Activated B cell treated with CpG ODN at 0.5 μM for 24 hours (primary cell): ENCODE measurements at regions not wholly inside any gene's neighbourhood (a gene's known extent, or its start where the extent isn't known, plus 50 kb on each side); places are given as distances from the start of the nearest gene placed in this dataset.

Experiments used
- ATAC-seq: fragments of 200-7000 bp; cut with Tn5 transposase; one replicate; pipeline ENCODE4 v1.10.0; 2021; ENCODE audit warnings: low read depth, mild to moderate bottlenecking, moderate library complexity
- CTCF ChIA-PET: fragments of 350-600 bp; sonication (Branson Sonifier 250); formaldehyde crosslinking; loops from one replicate; lab custom pipeline; 2021; ENCODE audit warnings: antibody characterized with exemption; lab: Charles Lee
- POLR2A ChIA-PET: fragments of 350-600 bp; sonication (Branson Sonifier 250); formaldehyde crosslinking; loops from one replicate; lab custom pipeline; 2021; ENCODE audit warnings: antibody characterized with exemption; lab: Charles Lee
- DNase-seq: peaks from one replicate; pipeline ENCODE4 v3.0.0; 2022
- H3K27ac Mint-ChIP-seq: one replicate; pipeline ENCODE4 v1.8.0; 2020; ENCODE audit warnings: mixed read lengths
- H3K27me3 Mint-ChIP-seq: one replicate; pipeline ENCODE4 v1.8.0; 2021; ENCODE audit warnings: mixed read lengths
- H3K36me3 Mint-ChIP-seq: one replicate; pipeline ENCODE4 v1.8.0; 2021; ENCODE audit warnings: low read depth, mixed read lengths
- H3K4me1 Mint-ChIP-seq: one replicate; pipeline ENCODE4 v1.8.0; 2021; ENCODE audit warnings: mixed read lengths
- H3K4me3 Mint-ChIP-seq: one replicate; pipeline ENCODE4 v1.8.0; 2020; ENCODE audit warnings: mild to moderate bottlenecking, mixed read lengths
- H3K9me3 Mint-ChIP-seq: one replicate; pipeline ENCODE4 v1.8.0; 2020; ENCODE audit warnings: mixed read lengths
- intact Hi-C: fragments of 100-400 bp; cut with micrococcal nuclease; formaldehyde crosslinking; loops from one replicate; pipeline ENCODE4 v1.15.1; 2024
- TF ChIP-seq, protein P1 (sequence below): fragments of 200-600 bp; IDR thresholded peaks from one replicate; pipeline ENCODE4 v1.8.0; 2022; ENCODE audit warnings: antibody characterized with exemption, mild to moderate bottlenecking

DNA sequence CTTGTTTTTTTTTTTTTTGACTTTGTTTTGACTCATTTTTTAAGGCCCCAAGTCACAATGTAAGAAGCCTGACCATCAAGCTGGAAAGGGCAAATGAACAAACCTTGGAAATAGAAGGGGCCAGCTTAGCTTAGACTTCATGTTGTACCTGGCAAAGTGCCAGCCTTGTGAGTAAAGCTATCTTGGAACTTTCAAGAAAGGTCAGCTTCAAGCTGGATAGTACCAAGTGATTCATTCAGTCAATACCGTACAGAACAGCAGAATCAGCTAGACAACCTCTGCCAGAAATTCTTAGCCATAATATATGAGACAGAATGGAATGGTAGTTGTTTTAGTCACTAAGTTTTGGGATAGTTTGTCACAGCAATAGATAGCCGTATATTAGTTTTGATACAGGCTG is 1492.2 kb upstream of the TENM3 start:
- Mint-ChIP-seq H3K36me3 (no peaks in the 10 kb centered on the region), H3K9me3 (peaks cover 8% of the 10 kb centered on the region), H3K27ac (no peak overlapping the region), H3K27me3 (no peaks in the 10 kb centered on the region), H3K4me3 (no peak overlapping the region), H3K4me1 (no peaks in the 10 kb centered on the region)
- CTCF ChIA-PET: no interaction called here
- DNase-seq (no peak), ATAC-seq (no peak)
- POLR2A ChIA-PET: no interaction called here
- TF ChIP-seq, protein P1, sequence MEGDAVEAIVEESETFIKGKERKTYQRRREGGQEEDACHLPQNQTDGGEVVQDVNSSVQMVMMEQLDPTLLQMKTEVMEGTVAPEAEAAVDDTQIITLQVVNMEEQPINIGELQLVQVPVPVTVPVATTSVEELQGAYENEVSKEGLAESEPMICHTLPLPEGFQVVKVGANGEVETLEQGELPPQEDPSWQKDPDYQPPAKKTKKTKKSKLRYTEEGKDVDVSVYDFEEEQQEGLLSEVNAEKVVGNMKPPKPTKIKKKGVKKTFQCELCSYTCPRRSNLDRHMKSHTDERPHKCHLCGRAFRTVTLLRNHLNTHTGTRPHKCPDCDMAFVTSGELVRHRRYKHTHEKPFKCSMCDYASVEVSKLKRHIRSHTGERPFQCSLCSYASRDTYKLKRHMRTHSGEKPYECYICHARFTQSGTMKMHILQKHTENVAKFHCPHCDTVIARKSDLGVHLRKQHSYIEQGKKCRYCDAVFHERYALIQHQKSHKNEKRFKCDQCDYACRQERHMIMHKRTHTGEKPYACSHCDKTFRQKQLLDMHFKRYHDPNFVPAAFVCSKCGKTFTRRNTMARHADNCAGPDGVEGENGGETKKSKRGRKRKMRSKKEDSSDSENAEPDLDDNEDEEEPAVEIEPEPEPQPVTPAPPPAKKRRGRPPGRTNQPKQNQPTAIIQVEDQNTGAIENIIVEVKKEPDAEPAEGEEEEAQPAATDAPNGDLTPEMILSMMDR: no peak
- intact Hi-C loops: no loop called here

DNA sequence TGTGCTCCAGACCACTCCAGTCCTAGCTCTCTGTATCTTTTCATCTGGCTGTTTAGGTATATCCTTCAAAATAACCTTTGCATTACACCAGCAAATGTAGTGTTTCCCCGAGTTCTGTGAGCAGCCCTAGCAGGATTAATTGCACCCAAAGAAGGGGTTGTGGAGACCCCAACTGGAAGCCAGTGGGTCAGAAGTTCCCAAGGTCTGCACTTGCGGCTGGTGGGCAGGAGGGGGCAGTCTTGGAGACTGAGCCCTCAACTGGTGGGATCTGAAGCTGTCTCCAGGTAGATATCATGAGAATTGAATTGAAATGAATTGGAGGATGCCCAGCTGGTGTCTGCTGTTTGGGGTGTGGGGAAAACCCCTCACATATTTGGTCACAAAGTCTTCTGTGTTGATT is 1485.3 kb upstream of the TENM3 start:
- peaks cover 3% of the 10 kb centered on the region for H3K9me3 Mint-ChIP-seq
- TF ChIP-seq, protein P1: no peak
- no peaks in the 10 kb centered on the region for H3K27me3 Mint-ChIP-seq
- intact Hi-C loops: no loop called here
- no peak overlapping the region for H3K27ac Mint-ChIP-seq
- no peak overlapping the region for H3K4me3 Mint-ChIP-seq
- ChIA-PET POLR2A (no interaction called here), CTCF (interaction anchor here (1.4 kb wide), 1 partner anchor 93 kb away, joined by 3 read pairs; no protein-coding TSS in a partner anchor)
- ATAC-seq (no peak), DNase-seq (no peak)
- no peaks in the 10 kb centered on the region for H3K4me1 Mint-ChIP-seq
- no peaks in the 10 kb centered on the region for H3K36me3 Mint-ChIP-seq

DNA sequence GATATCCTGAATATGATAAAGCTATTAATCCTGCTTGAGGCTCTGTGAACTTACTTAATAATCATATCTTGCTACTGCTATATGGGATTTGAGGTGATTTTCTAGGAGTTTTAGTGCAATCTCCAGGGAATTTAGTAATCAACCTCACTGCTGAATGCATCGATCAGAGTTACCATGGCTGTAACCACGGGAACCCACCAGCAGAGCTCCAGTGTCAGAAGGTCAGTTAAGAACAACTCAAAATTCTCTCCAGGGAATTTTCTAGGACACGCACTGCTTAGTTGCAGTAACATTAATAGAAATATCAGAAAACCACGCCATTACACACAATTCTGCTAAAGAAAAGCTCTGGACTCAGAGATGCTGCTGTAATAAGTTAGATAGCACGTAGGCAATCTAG is 1477.2 kb upstream of the TENM3 start:
- TF ChIP-seq, protein P1: no peak
- peaks cover 2% of the 10 kb centered on the region for H3K9me3 Mint-ChIP-seq

DNA sequence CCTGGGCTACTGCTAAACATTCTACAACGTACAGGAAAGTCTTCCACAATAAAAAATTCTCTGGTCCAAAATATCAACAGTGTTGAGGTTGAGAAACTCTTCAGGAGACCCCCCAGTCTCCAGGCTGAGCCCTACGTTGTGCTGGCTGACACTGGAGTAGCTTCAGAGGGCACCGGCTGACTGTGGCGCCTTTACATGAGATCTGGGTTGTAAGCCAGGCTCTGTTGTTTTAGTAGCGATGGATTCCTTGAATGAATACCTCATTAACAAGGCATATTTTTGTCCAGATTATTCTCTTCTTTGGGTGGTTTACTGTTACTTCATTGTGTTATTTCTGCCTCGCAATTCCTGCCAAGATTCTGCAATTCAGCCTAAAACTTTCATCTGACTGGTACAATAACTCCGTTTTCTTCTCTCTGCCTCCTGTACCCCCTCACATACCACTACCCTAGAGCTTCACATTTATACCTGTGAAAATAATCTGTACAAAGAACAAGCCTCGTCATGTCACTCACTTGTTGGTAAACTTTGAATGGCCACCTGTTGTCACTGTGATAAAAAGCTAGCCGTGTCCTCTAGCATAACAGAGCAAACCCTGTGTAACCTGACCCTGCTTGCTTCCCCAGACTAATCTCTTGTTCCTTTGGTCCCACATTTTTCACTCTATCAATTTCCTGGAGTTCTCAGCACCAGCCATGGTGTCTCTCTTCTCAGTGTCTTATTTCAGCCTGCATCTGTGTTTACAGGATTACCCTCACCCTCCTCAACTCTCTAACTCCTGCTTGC is 1476.1 kb upstream of the TENM3 start:
- Mint-ChIP-seq H3K27me3 (no peaks in the 10 kb centered on the region), H3K27ac (no peak overlapping the region), H3K9me3 (peaks cover 2% of the 10 kb centered on the region), H3K36me3 (no peaks in the 10 kb centered on the region), H3K4me3 (no peak overlapping the region), H3K4me1 (no peaks in the 10 kb centered on the region)
- ChIA-PET CTCF (no interaction called here), POLR2A (no interaction called here)
- ATAC-seq (no peak), DNase-seq (no peak)
- TF ChIP-seq, protein P1: no peak
- intact Hi-C loops: no loop called here

More for the DNA sequence above, 1477.2 kb upstream of the TENM3 start:
- ATAC-seq (no peak), DNase-seq (no peak)
- ChIA-PET CTCF (no interaction called here), POLR2A (no interaction called here)
- no peaks in the 10 kb centered on the region for H3K4me1 Mint-ChIP-seq
- no peak overlapping the region for H3K27ac Mint-ChIP-seq
- intact Hi-C loops: no loop called here
- no peaks in the 10 kb centered on the region for H3K27me3 Mint-ChIP-seq
- no peaks in the 10 kb centered on the region for H3K36me3 Mint-ChIP-seq
- no peak overlapping the region for H3K4me3 Mint-ChIP-seq

DNA sequence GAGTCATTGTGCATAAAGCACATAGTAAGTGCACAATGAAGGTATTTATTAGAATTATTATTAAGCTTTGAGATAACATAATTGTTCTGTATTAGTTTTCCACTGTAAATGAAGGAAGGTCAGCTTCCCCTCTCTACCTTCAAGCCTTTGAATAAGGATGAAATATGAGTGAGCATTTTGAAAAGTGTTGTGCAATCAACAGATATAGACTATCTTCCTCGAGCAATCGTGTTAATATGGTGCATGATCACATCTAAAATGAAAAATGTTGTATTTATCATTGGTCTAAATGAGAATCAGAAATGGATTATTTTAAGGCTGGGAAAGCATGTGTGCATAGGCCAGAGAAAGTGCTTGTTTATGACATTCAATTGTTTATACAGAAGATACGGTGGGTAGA is 1474.6 kb upstream of the TENM3 start:
- Mint-ChIP-seq H3K4me1 (no peaks in the 10 kb centered on the region), H3K36me3 (no peaks in the 10 kb centered on the region), H3K9me3 (peaks cover 2% of the 10 kb centered on the region), H3K27ac (no peak overlapping the region), H3K27me3 (no peaks in the 10 kb centered on the region), H3K4me3 (no peak overlapping the region)
- CTCF ChIA-PET: no interaction called here
- POLR2A ChIA-PET: no interaction called here
- ATAC-seq (no peak), DNase-seq (no peak)
- intact Hi-C loops: no loop called here
- TF ChIP-seq, protein P1: no peak
